Ishikawa (cell line): ENCODE measurements at regions not wholly inside any gene's neighbourhood (a gene's known extent, or its start where the extent isn't known, plus 50 kb on each side); places are given as distances from the start of the nearest gene placed in this dataset.

Source experiments
- CREB1 ChIP-seq: IDR thresholded peaks from 2 replicates; pipeline ENCODE4 v1.6.1; 2012; ENCODE audit warnings: low read depth
- EGR1 ChIP-seq: IDR thresholded peaks from 2 replicates; pipeline ENCODE4 v1.6.1; 2012
- EP300 ChIP-seq: IDR thresholded peaks from 2 replicates; pipeline ENCODE4 v1.6.1; 2012; ENCODE audit warnings: borderline replicate concordance
- RAD21 ChIP-seq: IDR thresholded peaks from 2 replicates; pipeline ENCODE4 v1.6.1; 2012; ENCODE audit warnings: low read depth
- TEAD4 ChIP-seq: IDR thresholded peaks from 2 replicates; pipeline ENCODE4 v1.6.1; 2012

DNA sequence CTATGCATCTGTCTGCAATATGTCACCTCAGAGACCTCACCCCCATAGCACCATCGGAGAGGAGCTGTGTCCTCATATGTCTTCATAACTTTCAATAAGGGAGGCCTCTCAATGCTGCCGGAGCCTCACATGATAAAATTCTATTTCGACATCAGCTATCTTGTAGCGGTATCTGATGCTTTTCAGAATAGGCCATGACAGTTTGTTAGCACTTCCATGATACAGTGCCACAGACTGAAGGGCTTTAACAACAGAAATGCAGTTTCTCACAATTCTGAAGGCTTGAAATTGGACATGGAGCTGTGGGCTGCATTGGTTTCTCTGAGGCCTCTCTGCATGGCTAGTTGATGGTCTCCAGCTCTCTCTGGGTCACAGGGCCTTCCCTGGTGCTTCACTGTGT lies 125.0 kb upstream of the PZP start:
- TF ChIP-seq EP300 (no peak), TEAD4 (no peak), CREB1 (no peak), EGR1 (no peak), RAD21 (no peak)
